ENCODE measurements at regions not wholly inside any gene's neighbourhood (a gene's known extent, or its start where the extent isn't known, plus 50 kb on each side); places are given as distances from the start of the nearest gene placed in this dataset.

DNA sequence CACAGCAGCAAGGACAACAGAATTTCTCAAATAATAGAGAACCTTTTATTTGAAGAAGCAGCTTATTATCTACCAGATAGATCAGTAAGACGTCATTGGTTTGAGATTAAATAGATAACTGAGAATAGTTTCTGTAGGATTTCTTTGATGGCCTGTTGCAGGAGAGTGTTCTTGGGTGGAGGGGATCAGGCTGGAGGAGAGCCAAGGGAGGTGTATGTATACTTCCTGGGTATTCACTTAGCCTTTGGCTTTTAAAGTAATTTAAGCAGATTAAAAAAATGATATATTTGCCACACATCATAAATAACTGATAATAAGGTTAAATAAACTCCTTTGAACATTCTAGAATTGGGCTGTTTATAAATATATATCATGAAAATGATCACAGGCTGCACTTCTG is 486.1 kb upstream of the IGFBP3 start:
- no peak for TF ChIP-seq JUND (IDR thresholded peaks at IDR 0.05)
- TF ChIP-seq MAX (IDR thresholded peaks at IDR 0.05), result no peak
- TF ChIP-seq, protein P1, sequence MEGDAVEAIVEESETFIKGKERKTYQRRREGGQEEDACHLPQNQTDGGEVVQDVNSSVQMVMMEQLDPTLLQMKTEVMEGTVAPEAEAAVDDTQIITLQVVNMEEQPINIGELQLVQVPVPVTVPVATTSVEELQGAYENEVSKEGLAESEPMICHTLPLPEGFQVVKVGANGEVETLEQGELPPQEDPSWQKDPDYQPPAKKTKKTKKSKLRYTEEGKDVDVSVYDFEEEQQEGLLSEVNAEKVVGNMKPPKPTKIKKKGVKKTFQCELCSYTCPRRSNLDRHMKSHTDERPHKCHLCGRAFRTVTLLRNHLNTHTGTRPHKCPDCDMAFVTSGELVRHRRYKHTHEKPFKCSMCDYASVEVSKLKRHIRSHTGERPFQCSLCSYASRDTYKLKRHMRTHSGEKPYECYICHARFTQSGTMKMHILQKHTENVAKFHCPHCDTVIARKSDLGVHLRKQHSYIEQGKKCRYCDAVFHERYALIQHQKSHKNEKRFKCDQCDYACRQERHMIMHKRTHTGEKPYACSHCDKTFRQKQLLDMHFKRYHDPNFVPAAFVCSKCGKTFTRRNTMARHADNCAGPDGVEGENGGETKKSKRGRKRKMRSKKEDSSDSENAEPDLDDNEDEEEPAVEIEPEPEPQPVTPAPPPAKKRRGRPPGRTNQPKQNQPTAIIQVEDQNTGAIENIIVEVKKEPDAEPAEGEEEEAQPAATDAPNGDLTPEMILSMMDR (IDR thresholded peaks at IDR 0.05; ENCODE audit: low read depth, low read length, missing input control), result no peak
- TF ChIP-seq, protein P2, sequence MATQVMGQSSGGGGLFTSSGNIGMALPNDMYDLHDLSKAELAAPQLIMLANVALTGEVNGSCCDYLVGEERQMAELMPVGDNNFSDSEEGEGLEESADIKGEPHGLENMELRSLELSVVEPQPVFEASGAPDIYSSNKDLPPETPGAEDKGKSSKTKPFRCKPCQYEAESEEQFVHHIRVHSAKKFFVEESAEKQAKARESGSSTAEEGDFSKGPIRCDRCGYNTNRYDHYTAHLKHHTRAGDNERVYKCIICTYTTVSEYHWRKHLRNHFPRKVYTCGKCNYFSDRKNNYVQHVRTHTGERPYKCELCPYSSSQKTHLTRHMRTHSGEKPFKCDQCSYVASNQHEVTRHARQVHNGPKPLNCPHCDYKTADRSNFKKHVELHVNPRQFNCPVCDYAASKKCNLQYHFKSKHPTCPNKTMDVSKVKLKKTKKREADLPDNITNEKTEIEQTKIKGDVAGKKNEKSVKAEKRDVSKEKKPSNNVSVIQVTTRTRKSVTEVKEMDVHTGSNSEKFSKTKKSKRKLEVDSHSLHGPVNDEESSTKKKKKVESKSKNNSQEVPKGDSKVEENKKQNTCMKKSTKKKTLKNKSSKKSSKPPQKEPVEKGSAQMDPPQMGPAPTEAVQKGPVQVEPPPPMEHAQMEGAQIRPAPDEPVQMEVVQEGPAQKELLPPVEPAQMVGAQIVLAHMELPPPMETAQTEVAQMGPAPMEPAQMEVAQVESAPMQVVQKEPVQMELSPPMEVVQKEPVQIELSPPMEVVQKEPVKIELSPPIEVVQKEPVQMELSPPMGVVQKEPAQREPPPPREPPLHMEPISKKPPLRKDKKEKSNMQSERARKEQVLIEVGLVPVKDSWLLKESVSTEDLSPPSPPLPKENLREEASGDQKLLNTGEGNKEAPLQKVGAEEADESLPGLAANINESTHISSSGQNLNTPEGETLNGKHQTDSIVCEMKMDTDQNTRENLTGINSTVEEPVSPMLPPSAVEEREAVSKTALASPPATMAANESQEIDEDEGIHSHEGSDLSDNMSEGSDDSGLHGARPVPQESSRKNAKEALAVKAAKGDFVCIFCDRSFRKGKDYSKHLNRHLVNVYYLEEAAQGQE (IDR thresholded peaks at IDR 0.05), result no peak
- no peak for TF ChIP-seq TAF1 (conservative IDR thresholded peaks at IDR 0.05)
- TF ChIP-seq SP1 (IDR thresholded peaks at IDR 0.05), result no peak
- no peak for TF ChIP-seq RXRA (IDR thresholded peaks at IDR 0.05)
- no peak for TF ChIP-seq YY1 (IDR thresholded peaks at IDR 0.05)

Measured in liver (tissue), 3 donors.